GM23248 (cell line): ENCODE measurements at regions not wholly inside any gene's neighbourhood (a gene's known extent, or its start where the extent isn't known, plus 50 kb on each side); places are given as distances from the start of the nearest gene placed in this dataset.

Experiments
- EZH2 ChIP-seq: fragments of 200-600 bp; sonication (generic); IDR thresholded peaks from 2 replicates; pipeline ENCODE4 v1.6.1; 2018; ENCODE audit warnings: antibody characterized with exemption, mild to moderate bottlenecking; ENCODE audit not compliant: insufficient read depth, poor library complexity, severe bottlenecking
- EZH2phosphoT487 ChIP-seq: fragments of 200-600 bp; sonication (generic); IDR thresholded peaks from 2 replicates; pipeline ENCODE4 v1.6.1; 2018; ENCODE audit warnings: antibody characterized with exemption, moderate library complexity, mild to moderate bottlenecking, low read depth; ENCODE audit not compliant: insufficient read depth

DNA sequence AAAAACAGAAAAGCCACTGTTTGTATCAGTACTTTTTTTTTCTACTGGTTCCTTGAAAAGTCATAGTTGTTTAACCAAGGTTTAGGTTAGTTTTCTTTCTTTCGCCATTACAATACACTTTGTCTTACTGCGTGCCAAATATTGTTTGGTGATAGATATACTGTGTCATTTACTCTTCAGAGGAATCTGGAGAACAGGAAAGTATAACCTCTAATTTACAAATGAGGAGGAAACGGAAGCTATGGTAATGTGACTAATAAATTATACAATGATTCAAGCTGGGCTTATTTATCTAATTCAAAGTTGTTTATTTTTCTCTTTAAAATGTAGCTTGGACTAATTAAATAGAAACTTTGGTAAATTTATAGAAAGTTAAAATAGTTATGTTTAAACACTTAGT lies 96.2 kb upstream of the ROBO2 start:
- TF ChIP-seq EZH2phosphoT487 (no peak), EZH2 (no peak)
